ENCODE measurements at regions not wholly inside any gene's neighbourhood (a gene's known extent, or its start where the extent isn't known, plus 50 kb on each side); places are given as distances from the start of the nearest gene placed in this dataset.
A peak's percentile ranks its signal among the peaks of the same experiment; 100 is the strongest.

DNA sequence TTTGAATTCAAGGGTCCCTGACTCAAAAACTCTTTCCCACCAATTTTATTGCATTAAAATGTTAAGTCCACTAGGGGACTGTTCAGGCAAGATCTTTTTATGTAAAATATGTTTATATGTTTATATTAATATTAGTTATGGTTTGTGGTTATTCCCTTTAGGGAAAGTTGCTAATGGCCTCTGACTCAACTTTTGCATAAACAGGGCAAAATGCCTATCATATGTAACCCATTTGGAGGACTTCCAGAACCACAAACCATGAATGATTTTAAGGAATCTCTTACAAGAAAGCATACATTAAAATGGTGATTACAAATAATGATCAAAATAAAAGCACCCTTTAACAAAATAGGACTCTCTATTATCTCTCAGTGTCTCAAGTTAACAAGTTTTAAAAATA, 1484.5 kb upstream of the ZEB2 start:
- DNase-seq (ENCODE audit: low read depth, low spot score), result no peak

DNA sequence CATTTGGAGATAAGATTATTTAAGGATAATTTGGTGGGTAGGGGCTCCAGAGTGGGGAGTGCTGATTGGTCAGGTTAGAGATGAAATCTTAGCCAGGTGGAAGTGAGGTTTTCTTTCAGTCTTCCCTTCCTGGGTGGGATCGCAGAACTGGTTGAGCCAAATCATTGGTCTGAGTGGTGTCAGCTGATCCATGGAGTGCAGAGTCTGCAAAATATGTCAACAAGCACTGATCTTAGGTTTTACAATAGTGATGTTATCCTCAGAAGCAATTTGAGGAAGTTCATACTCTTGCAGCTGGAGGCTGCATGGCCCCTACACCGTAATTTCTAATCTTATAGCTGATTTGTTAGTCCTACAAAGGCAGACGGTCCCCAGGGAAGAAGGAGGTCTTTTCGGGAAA, 1483.4 kb upstream of the ZEB2 start:
- peak overlapping the region; percentile 32 for H2AFZ ChIP-seq (ENCODE audit: low read depth, low read length, poor library complexity, severe bottlenecking)
- H3K4me2 ChIP-seq (ENCODE audit: low read length), result no peak overlapping the region
- no peaks in the 10 kb centered on the region; the same call in 1 of the 2 replicates for H3K9me2 ChIP-seq (ENCODE audit: insufficient read depth)
- no peak for ATAC-seq
- TF ChIP-seq EZH2 (IDR thresholded peaks at IDR 0.05), result no peak
- TF ChIP-seq CEBPB (IDR thresholded peaks at IDR 0.05; ENCODE audit: low read depth), result no peak
- TF ChIP-seq TCF7L2 (IDR thresholded peaks at IDR 0.05; ENCODE audit: borderline replicate concordance, extremely low read depth, insufficient read depth, insufficient read length), result no peak
- TF ChIP-seq SP1 (IDR thresholded peaks at IDR 0.05; ENCODE audit: low read depth), result no peak
- TF ChIP-seq EGR1 (IDR thresholded peaks at IDR 0.05; ENCODE audit: low read depth), result no peak
- TF ChIP-seq YY1 (IDR thresholded peaks at IDR 0.05; ENCODE audit: extremely low read depth, insufficient replicate concordance, low read depth, low read length), result no peak
- intact Hi-C loops (cut with micrococcal nuclease), result no loop called here
- ChIA-PET RAD21 (ENCODE audit: low non-redundant PET in 1 of 2, low total read pairs in 2 of 2, uncharacterized antibody in 2 of 2, unreplicated experiment in 2 of 2) (no interaction called here), CTCF (no interaction called here), POLR2A (no interaction called here)
- H3K27ac ChIP-seq (ENCODE audit: low read depth, low read length), result no peak overlapping the region
- H3K79me2 ChIP-seq (ENCODE audit: insufficient read depth, low read length), result no peaks in the 10 kb centered on the region
- no peaks in the 10 kb centered on the region for H4K20me1 ChIP-seq (ENCODE audit: insufficient read depth)
- no peaks in the 10 kb centered on the region for H3K9me3 ChIP-seq (ENCODE audit: control insufficient read depth in 1 of 2, insufficient read depth in 1 of 2, low read depth in 1 of 2, low read length in 2 of 2)
- H3K4me1 ChIP-seq (ENCODE audit: control insufficient read depth in 1 of 2, insufficient read depth in 2 of 2, low read length in 2 of 2), result no peaks in the 10 kb centered on the region
- no peak overlapping the region for H3K9ac ChIP-seq (ENCODE audit: low read length)
- no peaks in the 10 kb centered on the region for H3K36me3 ChIP-seq (ENCODE audit: control insufficient read depth in 1 of 2, insufficient read depth in 2 of 2, low read length in 2 of 2)
- H3K27me3 ChIP-seq (ENCODE audit: insufficient read depth, low read length), result no peaks in the 10 kb centered on the region
- BruUV-seq (replicated peaks), result no TSS peak
- no peak overlapping the region for H3K4me3 ChIP-seq (replicated peaks in 1 of 2; ENCODE audit: low read depth in 1 of 2, low read length in 2 of 2)
- DNase-seq (ENCODE audit: low read depth, low spot score), result no peak

More for the DNA sequence above, 1484.5 kb upstream of the ZEB2 start:
- intact Hi-C loops (cut with micrococcal nuclease), result no loop called here
- Histone ChIP-seq H3K9me3 (ENCODE audit: control insufficient read depth in 1 of 2, insufficient read depth in 1 of 2, low read depth in 1 of 2, low read length in 2 of 2) (no peaks in the 10 kb centered on the region), H3K27ac (ENCODE audit: low read depth, low read length) (no peak overlapping the region), H2AFZ (ENCODE audit: low read depth, low read length, poor library complexity, severe bottlenecking) (no peak overlapping the region), H3K4me1 (ENCODE audit: control insufficient read depth in 1 of 2, insufficient read depth in 2 of 2, low read length in 2 of 2) (no peaks in the 10 kb centered on the region), H4K20me1 (ENCODE audit: insufficient read depth) (no peaks in the 10 kb centered on the region), H3K9me2 (ENCODE audit: insufficient read depth) (no peaks in the 10 kb centered on the region; the same call in 1 of the 2 replicates), H3K36me3 (ENCODE audit: control insufficient read depth in 1 of 2, insufficient read depth in 2 of 2, low read length in 2 of 2) (no peaks in the 10 kb centered on the region), H3K79me2 (ENCODE audit: insufficient read depth, low read length) (no peaks in the 10 kb centered on the region), H3K4me3 (replicated peaks in 1 of 2; ENCODE audit: low read depth in 1 of 2, low read length in 2 of 2) (no peak overlapping the region), H3K9ac (ENCODE audit: low read length) (no peak overlapping the region), H3K4me2 (ENCODE audit: low read length) (no peak overlapping the region), H3K27me3 (ENCODE audit: insufficient read depth, low read length) (no peaks in the 10 kb centered on the region)
- BruUV-seq (replicated peaks), result no TSS peak
- TF ChIP-seq ZNF274 (IDR thresholded peaks at IDR 0.05; ENCODE audit: low read depth, low read length) (no peak), JUND (IDR thresholded peaks at IDR 0.05) (no peak), TCF7L2 (IDR thresholded peaks at IDR 0.05; ENCODE audit: borderline replicate concordance, extremely low read depth, insufficient read depth, insufficient read length) (no peak), FOSL1 (IDR thresholded peaks at IDR 0.05; ENCODE audit: low read depth) (no peak), CTCF (IDR thresholded peaks at IDR 0.05 in 2 of 3, conservative IDR thresholded peaks at IDR 0.05 in 1 of 3; ENCODE audit: borderline replicate concordance in 1 of 3, insufficient read depth in 1 of 3, low read depth in 2 of 3, low read length in 2 of 3) (no peak)
- ChIA-PET CTCF (no interaction called here), POLR2A (no interaction called here), RAD21 (ENCODE audit: low non-redundant PET in 1 of 2, low total read pairs in 2 of 2, uncharacterized antibody in 2 of 2, unreplicated experiment in 2 of 2) (no interaction called here)
- no peak for ATAC-seq
